NB4 (cell line): ENCODE measurements at regions not wholly inside any gene's neighbourhood (a gene's known extent, or its start where the extent isn't known, plus 50 kb on each side); places are given as distances from the start of the nearest gene placed in this dataset.
A peak's percentile ranks its signal among the peaks of the same experiment; 100 is the strongest.

Experiments
- DNase-seq: peaks from one replicate; pipeline ENCODE4 v3.0.0; 2010; ENCODE audit warnings: low read depth
- H3K4me3 ChIP-seq: one replicate; pipeline ENCODE4 v1.5.1; 2011; ENCODE audit warnings: mild to moderate bottlenecking, low read depth, low read length, moderate library complexity
- MYC ChIP-seq: IDR thresholded peaks from 2 replicates; pipeline ENCODE4 v1.6.1; 2011; ENCODE audit warnings: low read depth, low read length
- POLR2A ChIP-seq: IDR thresholded peaks from 2 replicates; pipeline ENCODE4 v1.6.1; 2011; ENCODE audit warnings: mild to moderate bottlenecking; ENCODE audit not compliant: insufficient read length; ENCODE audit errors: extremely low read depth
- TF ChIP-seq, protein P1 (sequence below): IDR thresholded peaks from 2 replicates; pipeline ENCODE4 v1.6.1; 2011; ENCODE audit warnings: low read depth, low read length
- TF ChIP-seq, protein P2 (sequence below): IDR thresholded peaks from one replicate; pipeline ENCODE4 v1.5.1; 2012; ENCODE audit warnings: low read depth, low read length

DNA sequence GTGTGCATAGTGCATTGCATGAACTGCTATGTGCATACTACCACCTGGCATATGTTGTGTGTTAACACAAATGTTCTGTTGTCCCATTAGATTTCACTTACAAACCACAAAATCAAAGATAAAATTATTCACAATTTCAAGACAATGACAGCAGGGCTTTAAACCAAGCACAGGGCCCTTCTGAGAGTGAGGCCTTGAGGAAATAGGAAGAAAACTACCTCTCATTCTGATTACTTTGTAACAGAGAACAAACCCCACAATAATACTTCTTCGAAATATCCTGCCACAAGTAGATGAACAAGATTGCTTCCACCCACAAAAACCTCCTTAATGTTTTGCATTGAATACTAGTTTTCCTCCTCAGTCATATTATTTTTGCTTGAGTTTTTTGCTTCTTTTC lies 85.5 kb upstream of the SPANXB1 start:
- no peak for DNase-seq
- no peak overlapping the region for H3K4me3 ChIP-seq

DNA sequence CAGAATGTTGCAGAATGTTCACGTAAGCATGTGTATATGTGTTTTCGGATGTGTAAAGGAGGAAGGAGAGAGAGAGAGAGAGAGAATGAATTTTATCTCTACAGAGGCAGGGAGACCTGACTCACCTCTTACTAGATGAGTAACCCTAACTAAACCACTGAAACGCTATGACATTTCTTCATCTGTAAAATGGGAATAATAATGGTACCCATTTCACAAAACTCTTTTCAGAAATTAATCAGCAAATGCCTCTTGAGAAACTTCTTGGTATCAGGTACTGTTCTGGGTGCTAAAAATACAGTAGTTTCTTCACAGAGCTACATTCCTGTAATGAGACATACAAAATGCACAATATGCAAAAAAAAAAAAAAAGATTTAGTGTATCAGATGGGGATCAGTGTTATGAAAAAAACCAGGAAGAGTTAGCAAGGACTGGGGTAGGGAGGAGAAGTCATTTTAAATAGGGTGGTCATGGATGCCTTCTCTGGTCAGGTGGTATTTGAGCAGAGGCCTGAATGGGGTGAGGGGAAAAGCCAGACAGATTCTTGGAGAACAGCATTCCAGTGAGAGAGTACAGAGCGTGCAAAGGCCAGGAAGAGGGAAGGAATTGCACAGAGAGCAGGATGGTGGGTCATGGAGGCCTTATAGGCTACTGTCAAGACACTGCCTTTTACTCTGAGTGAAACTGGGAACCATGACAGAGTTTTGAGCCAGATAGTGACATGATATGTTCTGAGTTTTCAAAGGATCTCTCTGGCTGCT lies 84.9 kb upstream of the SPANXB1 start:
- H3K4me3 ChIP-seq: no peak overlapping the region
- DNase-seq: no peak
- TF ChIP-seq, protein P1, sequence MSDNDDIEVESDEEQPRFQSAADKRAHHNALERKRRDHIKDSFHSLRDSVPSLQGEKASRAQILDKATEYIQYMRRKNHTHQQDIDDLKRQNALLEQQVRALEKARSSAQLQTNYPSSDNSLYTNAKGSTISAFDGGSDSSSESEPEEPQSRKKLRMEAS: no peak
- TF ChIP-seq, protein P2, sequence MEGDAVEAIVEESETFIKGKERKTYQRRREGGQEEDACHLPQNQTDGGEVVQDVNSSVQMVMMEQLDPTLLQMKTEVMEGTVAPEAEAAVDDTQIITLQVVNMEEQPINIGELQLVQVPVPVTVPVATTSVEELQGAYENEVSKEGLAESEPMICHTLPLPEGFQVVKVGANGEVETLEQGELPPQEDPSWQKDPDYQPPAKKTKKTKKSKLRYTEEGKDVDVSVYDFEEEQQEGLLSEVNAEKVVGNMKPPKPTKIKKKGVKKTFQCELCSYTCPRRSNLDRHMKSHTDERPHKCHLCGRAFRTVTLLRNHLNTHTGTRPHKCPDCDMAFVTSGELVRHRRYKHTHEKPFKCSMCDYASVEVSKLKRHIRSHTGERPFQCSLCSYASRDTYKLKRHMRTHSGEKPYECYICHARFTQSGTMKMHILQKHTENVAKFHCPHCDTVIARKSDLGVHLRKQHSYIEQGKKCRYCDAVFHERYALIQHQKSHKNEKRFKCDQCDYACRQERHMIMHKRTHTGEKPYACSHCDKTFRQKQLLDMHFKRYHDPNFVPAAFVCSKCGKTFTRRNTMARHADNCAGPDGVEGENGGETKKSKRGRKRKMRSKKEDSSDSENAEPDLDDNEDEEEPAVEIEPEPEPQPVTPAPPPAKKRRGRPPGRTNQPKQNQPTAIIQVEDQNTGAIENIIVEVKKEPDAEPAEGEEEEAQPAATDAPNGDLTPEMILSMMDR: no peak
- TF ChIP-seq POLR2A (no peak), MYC (no peak)

More for the DNA sequence above, 85.5 kb upstream of the SPANXB1 start:
- TF ChIP-seq POLR2A (no peak), MYC (no peak)
- TF ChIP-seq, protein P1: no peak
- TF ChIP-seq, protein P2: no peak

DNA sequence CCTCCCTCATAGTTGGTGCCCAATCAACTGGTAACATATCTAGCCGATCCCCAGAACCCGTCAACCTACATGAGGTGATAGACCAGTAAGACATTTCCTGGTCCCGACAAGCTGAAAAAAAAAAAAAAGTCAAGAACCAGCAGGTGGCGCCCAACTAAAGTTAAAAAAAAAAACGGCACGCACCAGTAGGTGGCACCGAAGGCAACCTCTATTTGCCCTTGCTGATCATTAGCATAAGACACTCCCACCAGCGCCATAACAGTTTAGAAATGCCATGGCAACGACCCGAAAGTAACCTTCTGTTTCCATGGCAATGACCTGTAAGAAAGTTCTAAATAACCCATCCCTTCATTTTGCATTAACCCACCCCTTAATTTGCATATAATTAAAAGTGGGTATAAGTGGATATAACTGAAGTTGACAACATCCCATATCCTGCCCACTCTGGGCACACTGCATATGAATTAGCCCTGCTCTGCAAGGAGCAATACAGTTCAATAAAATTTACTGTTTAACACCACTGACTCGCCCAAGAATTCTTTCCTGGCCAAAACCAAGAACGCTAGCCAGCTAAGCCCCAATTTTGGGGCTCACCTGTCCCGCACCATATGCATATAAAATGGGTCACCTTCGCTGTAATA lies 83.9 kb upstream of the SPANXB1 start:
- DNase-seq: peak; percentile 61
- no peak overlapping the region for H3K4me3 ChIP-seq
- TF ChIP-seq, protein P2: peak; percentile 43
- no peak for TF ChIP-seq MYC
- TF ChIP-seq POLR2A: no peak
- TF ChIP-seq, protein P1: no peak

DNA sequence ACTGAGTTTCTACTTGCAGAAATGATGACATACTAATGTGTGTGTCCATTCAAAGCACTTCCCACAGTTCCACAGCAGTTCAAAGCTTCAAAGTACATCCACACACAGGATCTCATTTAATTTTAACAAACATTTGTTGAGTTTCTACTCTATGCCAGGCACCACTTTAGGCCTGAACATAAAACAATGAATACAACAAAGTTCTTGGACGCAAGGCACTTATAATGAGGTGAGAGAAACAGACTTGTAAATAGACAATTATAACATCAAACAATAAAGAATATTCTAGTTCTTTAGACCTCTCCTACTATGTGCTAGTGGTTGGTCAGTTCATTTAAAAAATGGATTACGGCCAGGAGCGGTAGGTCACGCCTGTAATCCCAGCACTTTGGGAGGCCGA lies 82.0 kb upstream of the SPANXB1 start:
- H3K4me3 ChIP-seq: no peak overlapping the region
- no peak for DNase-seq
- TF ChIP-seq, protein P1: no peak
- TF ChIP-seq, protein P2: no peak
- TF ChIP-seq MYC (no peak), POLR2A (no peak)

DNA sequence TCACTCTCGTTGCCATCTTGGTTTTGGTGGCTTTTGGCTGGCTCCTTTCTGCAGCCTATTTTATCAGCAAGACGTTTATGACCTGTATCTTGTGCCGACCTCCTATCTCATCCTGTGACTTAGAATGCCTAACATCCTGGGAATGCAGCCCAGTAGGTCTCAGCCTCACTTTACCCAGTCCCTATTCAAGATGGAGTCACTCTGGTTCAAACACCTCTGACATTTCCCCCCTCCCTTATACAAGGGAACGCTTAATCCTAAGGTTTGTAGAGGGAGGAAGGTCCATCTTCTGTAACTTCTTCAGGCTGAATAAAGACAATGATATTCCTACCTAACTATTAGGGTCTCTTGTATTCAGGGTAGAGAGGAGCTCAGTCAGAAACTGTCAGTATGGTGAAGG lies 79.3 kb upstream of the SPANXB1 start:
- no peak for DNase-seq
- TF ChIP-seq, protein P2: no peak
- TF ChIP-seq MYC (no peak), POLR2A (no peak)
- TF ChIP-seq, protein P1: no peak
- no peak overlapping the region for H3K4me3 ChIP-seq
